ENCODE measurements at regions not wholly inside any gene's neighbourhood (a gene's known extent, or its start where the extent isn't known, plus 50 kb on each side); places are given as distances from the start of the nearest gene placed in this dataset.

GRCh38 chr18:67682516-67682915 is 166.0 kb upstream of the DSEL start:
- no peak overlapping the region for H3K4me3 ChIP-seq (replicated peaks; ENCODE audit: low read depth, low read length)
- no peak for TF ChIP-seq CTCF (IDR thresholded peaks at IDR 0.05; ENCODE audit: low read depth, low read length, missing control alignments)
- no peak for DNase-seq (ENCODE audit: extremely low read depth, low read depth)

- H3K4me3 ChIP-seq (replicated peaks; ENCODE audit: low read depth, low read length), result no peak overlapping the region
- no peak for DNase-seq (ENCODE audit: extremely low read depth, low read depth)
- TF ChIP-seq CTCF (IDR thresholded peaks at IDR 0.05; ENCODE audit: low read depth, low read length, missing control alignments), result no peak
These were observed 161.0 kb upstream of the DSEL start for GRCh38 chr18:67677489-67677888.

GRCh38 chr18:67672716-67673115 is 156.2 kb upstream of the DSEL start:
- no peak for DNase-seq (ENCODE audit: extremely low read depth, low read depth)
- no peak for TF ChIP-seq CTCF (IDR thresholded peaks at IDR 0.05; ENCODE audit: low read depth, low read length, missing control alignments)
- H3K4me3 ChIP-seq (replicated peaks; ENCODE audit: low read depth, low read length), result no peak overlapping the region

- TF ChIP-seq CTCF (IDR thresholded peaks at IDR 0.05; ENCODE audit: low read depth, low read length, missing control alignments), result no peak
- DNase-seq (ENCODE audit: extremely low read depth, low read depth), result no peak
- no peak overlapping the region for H3K4me3 ChIP-seq (replicated peaks; ENCODE audit: low read depth, low read length)
These were observed 155.6 kb upstream of the DSEL start for GRCh38 chr18:67672155-67672554.

- peak; percentile 19 for DNase-seq (ENCODE audit: extremely low read depth, low read depth)
- TF ChIP-seq CTCF (IDR thresholded peaks at IDR 0.05; ENCODE audit: low read depth, low read length, missing control alignments), result no peak
- no peak overlapping the region for H3K4me3 ChIP-seq (replicated peaks; ENCODE audit: low read depth, low read length)
These were observed 153.6 kb upstream of the DSEL start for GRCh38 chr18:67670024-67670543.

- H3K4me3 ChIP-seq (replicated peaks; ENCODE audit: low read depth, low read length), result no peak overlapping the region
- peak; percentile 6 for DNase-seq (ENCODE audit: extremely low read depth, low read depth)
- no peak for TF ChIP-seq CTCF (IDR thresholded peaks at IDR 0.05; ENCODE audit: low read depth, low read length, missing control alignments)
These were observed 148.7 kb upstream of the DSEL start for GRCh38 chr18:67665266-67665665.

- no peak for DNase-seq (ENCODE audit: extremely low read depth, low read depth)
- no peak for TF ChIP-seq CTCF (IDR thresholded peaks at IDR 0.05; ENCODE audit: low read depth, low read length, missing control alignments)
These were observed 146.5 kb upstream of the DSEL start for GRCh38 chr18:67662996-67663395.

More at GRCh38 chr18:67662996-67663395, 146.5 kb upstream of the DSEL start:
- no peak overlapping the region for H3K4me3 ChIP-seq (replicated peaks; ENCODE audit: low read depth, low read length)
